ENCODE measurements at regions not wholly inside any gene's neighbourhood (a gene's known extent, or its start where the extent isn't known, plus 50 kb on each side); places are given as distances from the start of the nearest gene placed in this dataset.

- H3K4me2 ChIP-seq (ENCODE audit: insufficient read depth in 1 of 2, low read depth in 2 of 2, low read length in 2 of 2): no peak overlapping the region
- no peaks in the 10 kb centered on the region for H4K20me1 ChIP-seq (replicated peaks in 1 of 2; ENCODE audit: control insufficient read depth in 1 of 2, insufficient read depth in 2 of 2, low read length in 2 of 2)
- CTCF ChIA-PET (ENCODE audit: partially characterized antibody): interaction anchor here (0.7 to 0.9 kb wide), 3 partner anchors 10 to 28 kb away, joined by 3 read pairs; no protein-coding TSS in a partner anchor
- no peak overlapping the region for H4K8ac ChIP-seq (ENCODE audit: extremely low read depth, insufficient read depth, low read length)
- no peak overlapping the region for H3K4ac ChIP-seq (replicated peaks; ENCODE audit: insufficient read length, low read depth, low read length)
- no peaks in the 10 kb centered on the region for H3K23me2 ChIP-seq (ENCODE audit: low read depth, low read length)
- H3K79me2 ChIP-seq (ENCODE audit: control insufficient read depth in 1 of 2, insufficient read depth in 2 of 2, low read length in 2 of 2): no peaks in the 10 kb centered on the region
- H2AFZ ChIP-seq (ENCODE audit: low read length): no peak overlapping the region
- no peaks in the 10 kb centered on the region for H3K79me1 ChIP-seq (ENCODE audit: low read depth, low read length)
- no peak overlapping the region for H2BK5ac ChIP-seq (ENCODE audit: low read depth, low read length)
- H3K23ac ChIP-seq (ENCODE audit: insufficient read length): no peak overlapping the region
- WGBS, 2 experiments (ENCODE audit: extremely low coverage in 1 of 2, insufficient coverage in 1 of 2, insufficient read length in 1 of 2, insufficient replicate concordance in 2 of 2, low coverage in 1 of 2, low lambda C conversion rate in 2 of 2, missing lambda C conversion rate in 1 of 2): 71% methylated on average over 1 of the region's 1 CpG; no CpG with 5 or more reads in 1 of the 2 experiments
- H3K18ac ChIP-seq (ENCODE audit: extremely low read depth, low read length): no peak overlapping the region
- no peaks in the 10 kb centered on the region for H3K27me3 ChIP-seq (replicated peaks in 1 of 4; ENCODE audit: control insufficient read depth in 3 of 4, extremely low read depth in 1 of 4, insufficient read depth in 3 of 4, low read length in 3 of 4)
- no peak overlapping the region for H2BK12ac ChIP-seq (ENCODE audit: low read depth, low read length)
- H3K56ac ChIP-seq (replicated peaks; ENCODE audit: insufficient read length, low read depth, low read length): no peak overlapping the region
- no peak overlapping the region for H3K27ac ChIP-seq (ENCODE audit: low read depth, low read length)
- DNase-seq (ENCODE audit: low read depth in 1 of 2, low spot score in 2 of 2): no peak
- H3K4me1 ChIP-seq (replicated peaks in 1 of 4; ENCODE audit: control insufficient read depth in 3 of 4, insufficient read depth in 4 of 4, low read length in 3 of 4): peaks cover 0 to 4% (median 2%) of the 10 kb centered on the region in 4 experiments; a peak in 1 of 7 replicates
- no peak for FAIRE-seq
- H2BK120ac ChIP-seq (replicated peaks; ENCODE audit: low read depth, low read length): no peak overlapping the region
- no peak overlapping the region for H2BK20ac ChIP-seq (ENCODE audit: low read length)
- no peak overlapping the region for H3K4me3 ChIP-seq (ENCODE audit: extremely low read depth in 1 of 4, insufficient read depth in 2 of 4, low read depth in 3 of 4, low read length in 4 of 4)
- no peak overlapping the region for H4K5ac ChIP-seq (ENCODE audit: insufficient read length, low read depth, low read length)
- no peak overlapping the region for H3K9ac ChIP-seq (replicated peaks in 1 of 4; ENCODE audit: extremely low read depth in 1 of 4, low read depth in 3 of 4, low read length in 3 of 4)
- no peaks in the 10 kb centered on the region for H3K9me3 ChIP-seq (ENCODE audit: insufficient read depth in 2 of 2, low read depth in 1 of 2, low read length in 1 of 2)
- no peak overlapping the region for H2AK5ac ChIP-seq (ENCODE audit: low read depth, low read length)
- no peak overlapping the region for H4K91ac ChIP-seq (replicated peaks; ENCODE audit: insufficient read length, low read length)
- H3K36me3 ChIP-seq (ENCODE audit: control insufficient read depth in 2 of 4, insufficient read depth in 4 of 4, low read length in 3 of 4): no peaks in the 10 kb centered on the region
- H2BK15ac ChIP-seq (ENCODE audit: low read length): no peak overlapping the region
- H3K14ac ChIP-seq (ENCODE audit: insufficient read length): no peak overlapping the region
- POLR2A ChIA-PET (ENCODE audit: partially characterized antibody): no interaction called here
- no peak for TF ChIP-seq RBBP5 (IDR thresholded peaks at IDR 0.05; ENCODE audit: borderline replicate concordance, low read depth, low read length)
- TF ChIP-seq, protein P1, sequence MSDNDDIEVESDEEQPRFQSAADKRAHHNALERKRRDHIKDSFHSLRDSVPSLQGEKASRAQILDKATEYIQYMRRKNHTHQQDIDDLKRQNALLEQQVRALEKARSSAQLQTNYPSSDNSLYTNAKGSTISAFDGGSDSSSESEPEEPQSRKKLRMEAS (IDR thresholded peaks at IDR 0.05): no peak
- no peak for TF ChIP-seq RFX5 (IDR thresholded peaks at IDR 0.05; ENCODE audit: borderline replicate concordance, low read depth, low read length)
- TF ChIP-seq PHF8 (conservative IDR thresholded peaks at IDR 0.05; ENCODE audit: low read depth, low read length): no peak
- no peak for TF ChIP-seq CTBP2 (IDR thresholded peaks at IDR 0.05; ENCODE audit: borderline replicate concordance, insufficient read depth, insufficient read length, low read length)
- TF ChIP-seq TEAD4 (IDR thresholded peaks at IDR 0.05; ENCODE audit: low read depth, low read length): no peak
- no peak for TF ChIP-seq SIN3A (conservative IDR thresholded peaks at IDR 0.05 in 1 of 2, IDR thresholded peaks at IDR 0.05 in 1 of 2; ENCODE audit: low read depth in 1 of 2, low read length in 2 of 2)
- no peak for TF ChIP-seq POLR2A (IDR thresholded peaks at IDR 0.05; ENCODE audit: control extremely low read depth in 1 of 2, low read depth in 2 of 2, low read length in 2 of 2)
- no peak for TF ChIP-seq RAD21 (IDR thresholded peaks at IDR 0.05 in 1 of 2, conservative IDR thresholded peaks at IDR 0.05 in 1 of 2; ENCODE audit: low read depth in 2 of 2, low read length in 2 of 2)
- no peak for TF ChIP-seq ASH2L (IDR thresholded peaks at IDR 0.05; ENCODE audit: low read length)
- TF ChIP-seq CEBPB (IDR thresholded peaks at IDR 0.05; ENCODE audit: low read depth, low read length): no peak
- no peak for TF ChIP-seq SP4 (IDR thresholded peaks at IDR 0.05; ENCODE audit: low read length)
- TF ChIP-seq GTF2F1 (IDR thresholded peaks at IDR 0.05; ENCODE audit: borderline replicate concordance, low read depth, low read length): no peak
- TF ChIP-seq, protein P2, sequence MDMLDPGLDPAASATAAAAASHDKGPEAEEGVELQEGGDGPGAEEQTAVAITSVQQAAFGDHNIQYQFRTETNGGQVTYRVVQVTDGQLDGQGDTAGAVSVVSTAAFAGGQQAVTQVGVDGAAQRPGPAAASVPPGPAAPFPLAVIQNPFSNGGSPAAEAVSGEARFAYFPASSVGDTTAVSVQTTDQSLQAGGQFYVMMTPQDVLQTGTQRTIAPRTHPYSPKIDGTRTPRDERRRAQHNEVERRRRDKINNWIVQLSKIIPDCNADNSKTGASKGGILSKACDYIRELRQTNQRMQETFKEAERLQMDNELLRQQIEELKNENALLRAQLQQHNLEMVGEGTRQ (IDR thresholded peaks at IDR 0.05; ENCODE audit: low read length): no peak
These were observed 457.7 kb upstream of the TMEM132C start for GRCh38 chr12:127809275-127809674.
